Activated CD8-positive, alpha-beta T cell treated with anti-CD3 and anti-CD28 coated beads for 36 hours (primary cell): ENCODE measurements at regions not wholly inside any gene's neighbourhood (a gene's known extent, or its start where the extent isn't known, plus 50 kb on each side); places are given as distances from the start of the nearest gene placed in this dataset.

Experiments used
- ATAC-seq: fragments of 200-7000 bp; cut with Tn5 transposase; one replicate; pipeline ENCODE4 v1.10.0; 2021; ENCODE audit warnings: mild to moderate bottlenecking, moderate library complexity
- CTCF ChIA-PET: fragments of 350-600 bp; sonication (Branson Sonifier 250); formaldehyde crosslinking; loops from one replicate; lab custom pipeline; 2021; ENCODE audit warnings: antibody characterized with exemption; lab: Charles Lee
- POLR2A ChIA-PET: fragments of 350-600 bp; sonication (Branson Sonifier 250); formaldehyde crosslinking; loops from one replicate; lab custom pipeline; 2021; ENCODE audit warnings: antibody characterized with exemption; lab: Charles Lee
- DNase-seq: peaks from one replicate; pipeline ENCODE4 v3.0.0-alpha.2; 2020
- H3K27ac Mint-ChIP-seq: one replicate; pipeline ENCODE4 v1.8.0; 2021; ENCODE audit warnings: mild to moderate bottlenecking, mixed read lengths
- H3K27me3 Mint-ChIP-seq: one replicate; pipeline ENCODE4 v1.8.0; 2021; ENCODE audit warnings: mixed read lengths
- H3K36me3 Mint-ChIP-seq: one replicate; pipeline ENCODE4 v1.8.0; 2021; ENCODE audit warnings: low read depth, mixed read lengths
- H3K4me1 Mint-ChIP-seq: one replicate; pipeline ENCODE4 v1.8.0; 2021; ENCODE audit warnings: low read depth, mixed read lengths
- H3K4me3 Mint-ChIP-seq: one replicate; pipeline ENCODE4 v1.8.0; 2021; ENCODE audit warnings: mild to moderate bottlenecking, moderate library complexity, mixed read lengths
- H3K9me3 Mint-ChIP-seq: one replicate; pipeline ENCODE4 v1.8.0; 2021; ENCODE audit warnings: mixed read lengths
- intact Hi-C: fragments of 100-400 bp; cut with micrococcal nuclease; formaldehyde crosslinking; loops from one replicate; pipeline ENCODE4 v1.10.0; 2022
- TF ChIP-seq, protein P1 (sequence below): fragments of 200-600 bp; IDR thresholded peaks from one replicate; pipeline ENCODE4 v1.8.0; 2022; ENCODE audit warnings: antibody characterized with exemption, mild to moderate bottlenecking

GRCh38 chr3:44065311-44066094, 176.2 kb upstream of the TOPAZ1 start:
- Mint-ChIP-seq H3K27me3 (peaks cover 17% of the 10 kb centered on the region), H3K4me1 (peaks cover 3% of the 10 kb centered on the region), H3K36me3 (no peaks in the 10 kb centered on the region), H3K9me3 (no peaks in the 10 kb centered on the region), H3K27ac (no peak overlapping the region), H3K4me3 (no peak overlapping the region)
- CTCF ChIA-PET = no interaction called here
- TF ChIP-seq, protein P1, sequence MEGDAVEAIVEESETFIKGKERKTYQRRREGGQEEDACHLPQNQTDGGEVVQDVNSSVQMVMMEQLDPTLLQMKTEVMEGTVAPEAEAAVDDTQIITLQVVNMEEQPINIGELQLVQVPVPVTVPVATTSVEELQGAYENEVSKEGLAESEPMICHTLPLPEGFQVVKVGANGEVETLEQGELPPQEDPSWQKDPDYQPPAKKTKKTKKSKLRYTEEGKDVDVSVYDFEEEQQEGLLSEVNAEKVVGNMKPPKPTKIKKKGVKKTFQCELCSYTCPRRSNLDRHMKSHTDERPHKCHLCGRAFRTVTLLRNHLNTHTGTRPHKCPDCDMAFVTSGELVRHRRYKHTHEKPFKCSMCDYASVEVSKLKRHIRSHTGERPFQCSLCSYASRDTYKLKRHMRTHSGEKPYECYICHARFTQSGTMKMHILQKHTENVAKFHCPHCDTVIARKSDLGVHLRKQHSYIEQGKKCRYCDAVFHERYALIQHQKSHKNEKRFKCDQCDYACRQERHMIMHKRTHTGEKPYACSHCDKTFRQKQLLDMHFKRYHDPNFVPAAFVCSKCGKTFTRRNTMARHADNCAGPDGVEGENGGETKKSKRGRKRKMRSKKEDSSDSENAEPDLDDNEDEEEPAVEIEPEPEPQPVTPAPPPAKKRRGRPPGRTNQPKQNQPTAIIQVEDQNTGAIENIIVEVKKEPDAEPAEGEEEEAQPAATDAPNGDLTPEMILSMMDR = no peak
- POLR2A ChIA-PET = no interaction called here
- DNase-seq (no peak), ATAC-seq (no peak)
- intact Hi-C loops = no loop called here

DNA sequence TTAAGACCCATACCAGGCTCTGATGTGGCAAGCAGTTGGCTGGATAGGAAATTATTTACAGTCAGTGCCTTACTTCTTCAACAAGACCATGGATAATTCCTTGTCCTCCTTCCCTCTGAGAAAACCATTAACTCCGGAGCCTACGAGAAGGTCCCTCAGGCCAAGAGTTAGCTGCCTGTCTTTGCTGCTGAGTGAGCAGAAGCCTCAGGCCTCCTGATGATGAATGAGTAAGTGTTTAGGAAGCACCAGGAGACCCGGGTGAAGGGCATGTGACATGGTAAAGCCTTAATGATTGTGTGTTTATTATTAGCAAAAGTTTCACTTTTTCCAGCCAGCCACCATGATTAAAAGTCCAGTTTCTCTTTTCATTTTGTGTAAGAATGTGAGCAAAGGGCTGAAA, 174.9 kb upstream of the TOPAZ1 start:
- DNase-seq (no peak), ATAC-seq (no peak)
- H3K9me3 Mint-ChIP-seq = no peaks in the 10 kb centered on the region
- H3K4me3 Mint-ChIP-seq = no peak overlapping the region
- ChIA-PET POLR2A (no interaction called here), CTCF (no interaction called here)
- intact Hi-C loops = no loop called here
- H3K36me3 Mint-ChIP-seq = no peaks in the 10 kb centered on the region
- TF ChIP-seq, protein P1 = no peak
- H3K27ac Mint-ChIP-seq = no peak overlapping the region
- peaks cover 16% of the 10 kb centered on the region for H3K27me3 Mint-ChIP-seq
- no peaks in the 10 kb centered on the region for H3K4me1 Mint-ChIP-seq

DNA sequence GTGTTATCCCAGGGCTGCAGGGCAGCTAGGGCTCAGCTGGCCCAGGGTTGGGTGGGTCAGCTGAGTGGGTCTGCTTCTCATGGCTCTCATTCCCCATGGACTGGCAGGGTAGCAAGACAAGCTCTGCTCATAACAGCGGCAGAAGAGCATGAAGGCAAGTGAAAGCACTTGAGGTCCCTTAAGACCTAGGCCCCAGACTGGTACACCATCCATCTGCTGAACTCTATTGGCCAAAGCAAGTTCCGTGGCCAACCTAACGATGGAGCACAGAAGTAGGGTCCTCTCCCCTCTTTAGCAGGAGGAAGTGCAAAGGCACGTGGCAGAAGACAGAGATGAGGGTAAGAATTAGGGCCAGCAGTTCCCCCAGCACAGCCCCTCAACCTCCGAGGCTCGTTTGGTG, 174.3 kb upstream of the TOPAZ1 start:
- ChIA-PET POLR2A (no interaction called here), CTCF (no interaction called here)
- peaks cover 12% of the 10 kb centered on the region for H3K27me3 Mint-ChIP-seq
- no peaks in the 10 kb centered on the region for H3K4me1 Mint-ChIP-seq
- H3K27ac Mint-ChIP-seq = no peak overlapping the region
- DNase-seq (no peak), ATAC-seq (no peak)
- intact Hi-C loops = no loop called here
- no peaks in the 10 kb centered on the region for H3K9me3 Mint-ChIP-seq
- H3K36me3 Mint-ChIP-seq = no peaks in the 10 kb centered on the region
- no peak overlapping the region for H3K4me3 Mint-ChIP-seq
- TF ChIP-seq, protein P1 = no peak

DNA sequence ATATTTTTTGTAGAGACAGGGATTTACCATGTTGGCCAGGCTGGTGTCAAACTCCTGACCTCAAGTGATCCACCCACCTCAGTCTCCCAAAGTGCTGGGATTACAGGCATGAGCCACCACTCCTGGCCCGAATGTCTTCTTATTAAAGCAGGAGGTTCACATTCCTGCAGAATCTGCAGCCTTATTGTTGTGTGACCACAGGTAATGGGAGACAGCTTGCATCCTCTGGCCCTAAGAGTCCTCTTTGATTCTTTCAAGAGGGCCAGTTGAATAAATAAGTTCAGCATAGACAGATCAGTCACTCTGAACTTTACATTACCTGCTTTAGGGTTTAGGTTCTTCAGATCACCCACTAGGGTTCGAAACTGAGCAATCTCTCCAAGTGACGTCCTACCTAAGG, 172.9 kb upstream of the TOPAZ1 start:
- Mint-ChIP-seq H3K27me3 (peaks cover 9% of the 10 kb centered on the region), H3K9me3 (no peaks in the 10 kb centered on the region), H3K36me3 (no peaks in the 10 kb centered on the region), H3K4me1 (no peaks in the 10 kb centered on the region), H3K4me3 (no peak overlapping the region), H3K27ac (no peak overlapping the region)
- no peak for ATAC-seq
- TF ChIP-seq, protein P1 = no peak
- CTCF ChIA-PET = no interaction called here
- DNase-seq = no peak
- intact Hi-C loops = no loop called here
- POLR2A ChIA-PET = no interaction called here

- Mint-ChIP-seq H3K27ac (no peak overlapping the region), H3K27me3 (peaks cover 9% of the 10 kb centered on the region), H3K36me3 (no peaks in the 10 kb centered on the region), H3K4me3 (no peak overlapping the region), H3K4me1 (no peaks in the 10 kb centered on the region), H3K9me3 (no peaks in the 10 kb centered on the region)
- ATAC-seq = no peak
- intact Hi-C loops = no loop called here
- POLR2A ChIA-PET = no interaction called here
- TF ChIP-seq, protein P1 = no peak
- no peak for DNase-seq
- CTCF ChIA-PET = no interaction called here
Observed at GRCh38 chr3:44069276-44069675, 172.4 kb upstream of the TOPAZ1 start.
